ENCODE measurements at regions not wholly inside any gene's neighbourhood (a gene's known extent, or its start where the extent isn't known, plus 50 kb on each side); places are given as distances from the start of the nearest gene placed in this dataset.

GRCh38 chr6:25056130-25056529 is 120.4 kb upstream of the RIPOR2 start (continued):
- TF ChIP-seq MLLT1 (IDR thresholded peaks at IDR 0.05) (no peak), TCF3 (IDR thresholded peaks at IDR 0.05; ENCODE audit: borderline replicate concordance, insufficient read depth, low read depth, low read length) (0 out of 2 replicates have a peak, but pooled peaks have one; percentile 46), ZNF622 (IDR thresholded peaks at IDR 0.05) (no peak), CUX1 (IDR thresholded peaks at IDR 0.05; ENCODE audit: insufficient replicate concordance, low read depth, low read length) (no peak), HDGF (IDR thresholded peaks at IDR 0.05) (no peak), TARDBP (IDR thresholded peaks at IDR 0.05; ENCODE audit: borderline replicate concordance) (no peak), ASH2L (IDR thresholded peaks at IDR 0.05; ENCODE audit: borderline replicate concordance, low read depth) (no peak), IKZF1 (conservative IDR thresholded peaks at IDR 0.05) (peak; percentile 46), EED (IDR thresholded peaks at IDR 0.05; ENCODE audit: low read depth) (peak; percentile 75), ETV6 (conservative IDR thresholded peaks at IDR 0.05 in 1 of 2, IDR thresholded peaks at IDR 0.05 in 1 of 2; ENCODE audit: borderline replicate concordance in 1 of 2, low read depth in 1 of 2) (peak in 1 of 2 experiments; percentile 72; a peak in 1 of 4 replicates), BRCA1 (IDR thresholded peaks at IDR 0.05; ENCODE audit: low read depth, low read length) (no peak), IRF4 (IDR thresholded peaks at IDR 0.05; ENCODE audit: low read depth, low read length) (no peak), ZBED1 (IDR thresholded peaks at IDR 0.05; ENCODE audit: borderline replicate concordance) (no peak), MTA2 (IDR thresholded peaks at IDR 0.05; ENCODE audit: low read depth) (0 out of 2 replicates have a peak, but pooled peaks have one; percentile 10), RELB (IDR thresholded peaks at IDR 0.05; ENCODE audit: low read depth) (no peak), MAX (IDR thresholded peaks at IDR 0.05; ENCODE audit: low read depth, low read length) (no peak), NBN (IDR thresholded peaks at IDR 0.05) (no peak), FOXK2 (IDR thresholded peaks at IDR 0.05) (no peak), STAT1 (conservative IDR thresholded peaks at IDR 0.05) (no peak), FOS (IDR thresholded peaks at IDR 0.05; ENCODE audit: borderline replicate concordance, extremely low read depth, insufficient read length) (no peak), ZNF207 (IDR thresholded peaks at IDR 0.05; ENCODE audit: borderline replicate concordance) (no peak), NFYB (IDR thresholded peaks at IDR 0.05; ENCODE audit: insufficient read depth, low read depth, low read length) (no peak), KAT2A (conservative IDR thresholded peaks at IDR 0.05; ENCODE audit: control insufficient read depth, low read depth, low read length) (no peak), LARP7 (IDR thresholded peaks at IDR 0.05) (no peak), ATF3 (IDR thresholded peaks at IDR 0.05; ENCODE audit: borderline replicate concordance, extremely low read depth, low read depth, low read length) (no peak)

Measured in GM12878 (cell line).